VCaP (cell line): ENCODE measurements at regions not wholly inside any gene's neighbourhood (a gene's known extent, or its start where the extent isn't known, plus 50 kb on each side); places are given as distances from the start of the nearest gene placed in this dataset.

Experiments
- H3K27ac ChIP-seq: fragments of 450-650 bp; 2 replicates; pipeline ENCODE4 v1.5.1; 2017
- CTCF ChIP-seq: fragments of 450-650 bp; conservative IDR thresholded peaks from 2 replicates; pipeline ENCODE4 v1.5.1; 2017; ENCODE audit warnings: mild to moderate bottlenecking, moderate library complexity

GRCh38 chr14:26811756-26812305 is 214.0 kb upstream of the NOVA1 start:
- no peak overlapping the region for H3K27ac ChIP-seq
- TF ChIP-seq CTCF, result no peak

GRCh38 chr14:26820138-26820537 is 222.3 kb upstream of the NOVA1 start:
- H3K27ac ChIP-seq, result no peak overlapping the region
- no peak for TF ChIP-seq CTCF

- H3K27ac ChIP-seq, result no peak overlapping the region
- no peak for TF ChIP-seq CTCF
Measured at GRCh38 chr14:26820572-26820971, 222.7 kb upstream of the NOVA1 start.

GRCh38 chr14:26828741-26829140 is 230.9 kb upstream of the NOVA1 start:
- no peak for TF ChIP-seq CTCF
- no peak overlapping the region for H3K27ac ChIP-seq

GRCh38 chr14:26833621-26834176 is 235.9 kb upstream of the NOVA1 start:
- TF ChIP-seq CTCF, result no peak
- no peak overlapping the region for H3K27ac ChIP-seq

- TF ChIP-seq CTCF, result no peak
Measured at GRCh38 chr14:26835979-26836570, 238.2 kb upstream of the NOVA1 start.

GRCh38 chr14:26839481-26839880 is 241.6 kb upstream of the NOVA1 start:
- no peak overlapping the region for H3K27ac ChIP-seq
- TF ChIP-seq CTCF, result no peak

More at GRCh38 chr14:26835979-26836570, 238.2 kb upstream of the NOVA1 start:
- no peak overlapping the region for H3K27ac ChIP-seq
